ENCODE measurements at regions not wholly inside any gene's neighbourhood (a gene's known extent, or its start where the extent isn't known, plus 50 kb on each side); places are given as distances from the start of the nearest gene placed in this dataset.

DNA sequence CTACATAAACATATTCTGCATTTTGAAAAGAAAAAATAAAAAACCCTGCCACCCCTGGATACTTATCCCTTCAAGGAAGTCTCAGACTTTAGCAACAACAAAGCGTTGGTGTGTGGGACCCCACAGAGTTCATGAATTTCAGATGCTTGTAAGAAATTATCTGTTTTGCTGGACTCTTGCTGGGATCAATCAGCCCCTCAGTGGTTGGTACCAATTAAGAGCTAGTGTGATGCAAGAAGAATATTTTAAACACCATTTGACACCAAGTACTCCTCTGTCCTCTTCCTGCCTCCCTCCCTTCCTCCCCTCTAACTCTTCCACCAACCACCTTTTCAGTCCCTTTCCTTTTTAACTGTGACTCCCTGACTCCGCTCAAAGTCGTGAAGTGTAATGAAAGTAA lies 51.5 kb downstream of the SST start:
- intact Hi-C loops (cut with micrococcal nuclease), result no loop called here

DNA sequence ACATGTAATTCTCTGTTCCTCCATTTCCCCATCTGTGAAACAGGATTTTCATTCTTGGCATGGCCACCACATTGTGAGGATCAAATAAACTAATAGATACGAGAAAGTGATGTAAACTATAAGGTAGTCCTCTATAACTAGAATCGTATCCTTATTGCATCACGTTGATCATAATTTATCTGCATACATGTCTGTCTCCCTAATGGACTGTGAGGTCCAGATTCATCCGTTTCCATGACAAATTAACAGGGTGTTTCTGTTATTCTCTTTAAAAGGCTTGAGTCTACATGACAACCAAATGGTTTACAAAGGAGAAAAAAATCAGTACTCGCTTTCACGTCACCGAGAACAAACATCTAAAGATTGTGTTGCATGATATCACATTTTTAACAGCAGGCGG lies 53.0 kb downstream of the SST start:
- intact Hi-C loops (cut with micrococcal nuclease), result no loop called here

DNA sequence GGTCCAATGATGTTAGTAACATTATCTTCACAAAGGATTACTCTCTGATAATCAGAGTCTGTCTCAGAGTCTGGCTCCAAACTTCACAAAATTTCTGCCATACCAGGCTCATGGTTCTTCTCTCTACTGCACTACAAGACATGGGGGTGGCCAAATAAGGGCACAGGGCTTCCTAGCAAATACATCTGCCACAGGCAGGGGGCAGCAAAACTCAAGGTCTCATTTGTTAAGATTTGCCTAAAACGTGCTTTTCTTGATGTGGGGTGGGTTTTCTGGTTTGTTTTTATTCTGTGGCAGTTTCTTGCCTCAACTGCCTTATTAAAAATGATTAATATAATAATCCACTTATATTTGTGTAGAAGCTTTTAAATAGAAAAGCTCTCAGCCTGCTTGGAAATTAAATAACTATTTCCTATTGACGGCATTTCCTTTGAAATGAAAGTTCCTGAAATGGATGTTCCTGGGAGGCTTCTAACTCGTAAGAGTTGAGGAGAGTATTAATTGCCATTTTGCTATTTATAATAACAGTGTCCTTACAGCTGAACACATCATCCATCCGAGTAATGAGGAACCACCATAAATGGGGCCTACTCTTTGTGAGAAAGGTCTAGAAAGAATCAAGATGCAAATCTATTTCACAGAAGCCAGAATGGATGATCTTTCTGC lies 53.8 kb downstream of the SST start:
- intact Hi-C loops (cut with micrococcal nuclease), result loop anchor here (1.0 kb wide), 3 partner anchors 63 to 297 kb away; no protein-coding TSS in a partner anchor

DNA sequence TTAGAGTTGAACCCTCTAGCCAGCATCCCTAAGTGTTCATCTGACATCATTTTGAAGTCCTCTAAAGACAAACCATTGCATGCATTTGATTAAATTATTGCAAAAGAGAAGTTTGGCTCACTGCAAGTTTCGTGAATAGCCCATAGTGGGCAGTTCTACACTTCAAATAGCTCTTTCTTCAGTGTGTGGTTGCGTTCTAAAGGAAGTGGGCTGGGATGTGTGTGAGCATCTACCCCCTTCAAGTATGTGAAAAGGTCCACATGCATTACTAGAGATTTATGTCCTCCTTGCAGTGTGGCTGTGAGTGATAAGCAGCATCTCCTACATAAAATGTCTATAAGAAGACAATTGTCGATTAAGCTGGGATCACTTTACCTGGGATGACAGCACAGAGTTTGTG lies 54.6 kb downstream of the SST start:
- intact Hi-C loops (cut with micrococcal nuclease), result loop anchor here (1.0 kb wide), 3 partner anchors 64 to 296 kb away; no protein-coding TSS in a partner anchor

DNA sequence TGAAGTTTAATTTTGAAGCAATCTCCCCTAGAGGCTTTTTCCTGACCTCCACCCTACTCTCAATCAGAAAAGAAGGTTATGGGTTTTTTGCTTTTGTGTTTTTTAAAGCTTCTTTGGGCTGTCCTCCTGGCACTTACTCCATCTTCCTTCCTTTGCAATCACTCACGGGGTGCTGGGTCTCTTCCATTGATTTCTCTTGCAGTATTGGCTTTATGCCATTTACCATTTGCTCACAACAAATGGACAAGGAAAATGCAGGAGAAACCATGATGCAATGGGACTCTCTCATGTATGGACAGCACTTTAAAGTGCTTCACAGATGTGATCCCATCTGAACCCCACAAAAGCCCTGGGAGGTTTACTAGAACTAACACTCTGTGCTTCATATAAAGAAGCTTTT lies 57.5 kb downstream of the SST start:
- intact Hi-C loops (cut with micrococcal nuclease), result no loop called here

DNA sequence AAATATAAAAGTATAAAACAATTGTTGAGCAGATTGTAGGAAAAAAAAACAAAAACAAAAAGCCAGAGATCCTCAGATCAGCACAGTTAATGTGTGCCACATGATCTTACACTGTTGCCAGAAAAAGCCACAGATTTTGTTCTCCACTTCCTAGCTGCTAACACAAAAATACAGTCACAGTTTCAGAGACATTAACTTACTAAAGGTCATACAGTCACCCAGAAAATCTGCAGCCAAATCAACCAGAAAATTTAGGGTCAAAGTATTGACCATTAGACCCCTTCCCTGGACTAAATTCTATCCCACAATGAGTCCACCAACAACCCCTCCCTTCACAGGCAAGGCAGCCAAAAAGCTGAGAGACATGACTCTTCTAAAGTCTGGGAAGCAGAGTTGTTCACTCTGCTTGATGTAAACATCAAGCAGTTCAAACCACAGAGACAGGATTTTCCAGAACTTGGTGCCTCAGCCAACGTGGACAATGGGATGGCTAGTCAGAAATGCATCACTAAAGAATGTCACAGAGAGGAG lies 59.1 kb downstream of the SST start:
- intact Hi-C loops (cut with micrococcal nuclease), result no loop called here

DNA sequence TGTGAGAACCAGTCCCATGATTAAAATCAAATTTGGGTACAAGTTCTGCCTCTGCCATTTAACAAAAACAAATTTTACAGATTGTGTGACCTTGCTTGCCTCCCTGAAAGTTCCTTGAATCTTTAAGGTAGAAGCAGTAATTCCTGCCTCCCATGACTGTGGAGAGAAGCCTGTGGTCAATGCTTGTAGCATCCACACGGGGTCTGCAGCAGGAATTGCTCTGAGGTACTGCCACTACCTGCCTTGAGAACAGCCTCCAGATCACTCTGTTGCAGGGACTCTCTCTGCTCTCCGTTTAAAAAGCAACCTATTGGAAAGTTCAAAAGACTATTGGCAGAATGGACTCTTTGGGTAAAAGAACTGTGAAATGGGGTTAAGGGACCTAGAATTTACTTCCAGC lies 75.9 kb downstream of the SST start:
- intact Hi-C loops (cut with micrococcal nuclease), result no loop called here

DNA sequence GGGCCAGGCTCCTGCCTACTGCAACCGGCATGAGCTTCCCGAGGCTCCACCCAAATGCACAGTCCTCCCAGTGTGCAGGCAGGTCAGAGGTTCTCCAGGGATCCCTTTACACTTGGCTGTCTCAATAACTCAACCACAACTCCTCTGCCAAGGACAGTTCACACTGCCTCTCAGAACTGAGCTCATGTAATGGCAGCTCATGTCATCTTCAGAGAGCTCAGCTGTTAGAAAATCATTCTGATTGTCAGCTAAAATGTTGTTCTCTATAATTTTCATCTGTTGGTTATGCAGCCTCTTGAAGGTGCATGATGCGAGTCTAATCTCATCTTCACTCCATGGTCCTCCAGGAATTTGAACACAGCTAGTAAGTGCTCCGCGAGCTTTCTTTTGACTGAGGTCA lies 76.7 kb downstream of the SST start:
- intact Hi-C loops (cut with micrococcal nuclease), result no loop called here

DNA sequence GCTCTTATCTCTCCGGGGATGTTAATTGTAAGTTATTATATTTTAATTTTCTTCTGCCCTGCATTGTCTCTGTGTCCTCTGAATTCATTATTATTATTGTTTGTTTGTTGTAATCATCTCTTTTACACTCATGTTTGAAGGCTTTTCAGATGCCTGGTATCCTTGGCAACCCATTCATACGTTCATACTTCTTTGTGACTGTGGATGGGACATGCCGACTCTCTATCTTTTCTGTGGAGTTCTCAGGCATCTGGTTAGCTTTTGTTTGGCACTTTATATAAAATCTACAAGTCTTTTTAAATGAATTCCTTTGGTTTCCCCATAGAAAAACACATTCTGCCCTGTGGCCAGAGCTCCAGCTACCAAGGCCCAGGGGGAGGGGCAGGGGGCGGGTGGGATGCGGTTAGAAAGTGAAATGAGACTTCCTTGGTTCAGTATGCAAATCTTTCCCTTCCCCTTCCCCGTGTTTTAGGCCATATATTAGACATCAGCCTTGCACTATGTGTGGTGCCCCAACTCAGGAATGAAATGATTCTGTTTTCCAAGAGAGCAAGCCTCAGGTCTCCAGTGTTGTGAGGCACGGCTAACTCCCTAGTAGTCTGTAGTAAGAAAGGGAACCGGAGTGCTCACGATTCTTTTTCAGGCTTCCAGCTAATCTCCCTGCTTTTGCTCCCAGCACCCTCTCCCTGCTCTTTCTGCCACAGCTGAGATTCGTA lies 79.2 kb downstream of the SST start:
- intact Hi-C loops (cut with micrococcal nuclease), result no loop called here

DNA sequence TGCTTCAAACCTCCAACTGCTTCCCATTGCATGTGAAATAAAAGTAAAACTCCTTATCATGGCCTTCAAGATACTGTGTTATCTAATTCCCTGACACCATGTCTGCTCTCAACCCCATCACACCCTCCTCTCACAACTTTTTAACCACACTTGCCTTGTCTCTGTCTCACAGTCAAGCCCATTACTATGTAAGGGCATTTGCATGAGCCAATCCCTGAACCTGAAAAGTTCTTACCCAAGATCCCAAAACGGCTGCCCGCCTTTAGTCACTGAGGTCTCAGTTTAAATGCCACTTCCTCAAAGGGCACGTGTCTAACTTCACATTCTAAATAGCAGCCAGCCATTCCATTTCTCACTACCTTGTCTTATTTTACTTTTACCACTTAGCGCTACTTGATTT lies 83.1 kb downstream of the SST start:
- intact Hi-C loops (cut with micrococcal nuclease), result no loop called here

DNA sequence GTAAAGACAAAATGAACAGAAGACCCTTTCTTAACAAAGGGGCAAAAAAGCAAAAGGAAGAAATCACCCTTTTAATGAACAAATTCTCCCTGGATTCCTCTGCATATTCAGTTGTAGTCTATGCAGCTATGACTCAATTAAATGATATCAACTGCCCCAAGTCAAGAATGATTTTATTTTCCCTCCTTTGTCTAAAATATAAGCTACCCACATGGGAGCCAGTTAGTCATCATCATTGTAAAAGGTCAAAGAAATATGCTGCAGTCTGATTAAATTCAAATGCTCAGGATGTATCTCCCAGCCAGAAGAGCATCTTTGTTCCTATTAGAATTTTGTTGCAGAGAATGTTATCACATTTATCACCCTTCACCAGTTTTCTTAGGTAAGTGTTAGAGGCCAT lies 84.0 kb downstream of the SST start:
- intact Hi-C loops (cut with micrococcal nuclease), result no loop called here

DNA sequence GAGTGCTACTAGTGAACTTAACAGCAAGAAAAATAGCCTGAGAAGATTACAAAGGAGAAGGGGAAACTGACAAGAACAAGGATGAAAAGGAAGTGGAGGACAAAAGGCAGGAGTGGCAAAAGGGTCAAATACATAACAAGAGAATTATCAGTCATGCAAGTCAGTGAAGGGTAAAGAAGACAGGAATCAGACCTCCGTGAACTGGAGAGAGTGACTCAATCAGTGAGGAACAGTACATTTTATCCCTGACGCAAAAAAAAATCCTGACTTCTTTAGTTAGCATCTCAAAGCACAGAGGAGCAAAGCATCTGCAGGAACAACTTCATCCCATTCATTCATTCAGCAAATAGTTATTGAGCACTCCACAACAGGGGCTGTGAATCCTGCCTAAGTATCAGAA lies 97.8 kb downstream of the SST start:
- intact Hi-C loops (cut with micrococcal nuclease), result no loop called here

DNA sequence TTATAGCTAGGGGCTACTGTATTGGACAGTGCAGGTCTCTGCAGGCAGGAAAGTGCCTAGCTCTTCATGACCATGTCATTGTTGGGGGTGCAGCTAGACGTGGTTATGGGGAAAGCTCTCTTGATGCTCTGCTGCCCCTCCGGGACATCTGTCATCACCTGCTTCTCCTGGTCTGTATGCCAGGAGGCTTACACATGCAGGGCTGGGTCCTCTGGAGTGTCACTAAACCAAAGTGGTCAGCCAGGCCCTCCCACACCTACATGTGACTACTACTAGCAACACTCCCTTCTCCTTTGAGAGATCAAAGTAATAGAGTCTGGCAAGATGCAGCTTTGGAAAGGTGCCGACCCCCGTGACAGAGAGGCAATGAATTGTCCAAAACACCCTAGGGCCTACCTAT lies 98.5 kb downstream of the SST start:
- intact Hi-C loops (cut with micrococcal nuclease), result no loop called here

DNA sequence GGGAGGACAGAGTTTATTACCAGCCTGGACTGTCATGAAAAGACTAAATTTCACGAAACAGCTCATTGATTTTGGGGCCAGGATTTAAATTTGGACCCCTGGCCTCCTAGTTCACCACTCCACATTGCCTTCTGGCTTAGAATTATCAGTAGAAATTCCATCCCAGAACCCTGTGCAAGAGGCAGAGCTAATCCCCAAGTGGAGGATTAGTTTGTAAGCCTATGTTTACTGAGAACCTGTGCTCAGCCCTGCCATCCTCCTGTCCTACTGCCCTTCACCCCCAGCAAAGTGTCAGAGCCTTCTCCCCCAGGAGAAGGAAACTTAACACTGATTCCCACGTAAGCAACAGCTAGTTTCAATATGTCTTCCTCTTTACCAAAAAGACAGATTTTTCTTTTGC lies 99.4 kb downstream of the SST start:
- intact Hi-C loops (cut with micrococcal nuclease), result no loop called here

DNA sequence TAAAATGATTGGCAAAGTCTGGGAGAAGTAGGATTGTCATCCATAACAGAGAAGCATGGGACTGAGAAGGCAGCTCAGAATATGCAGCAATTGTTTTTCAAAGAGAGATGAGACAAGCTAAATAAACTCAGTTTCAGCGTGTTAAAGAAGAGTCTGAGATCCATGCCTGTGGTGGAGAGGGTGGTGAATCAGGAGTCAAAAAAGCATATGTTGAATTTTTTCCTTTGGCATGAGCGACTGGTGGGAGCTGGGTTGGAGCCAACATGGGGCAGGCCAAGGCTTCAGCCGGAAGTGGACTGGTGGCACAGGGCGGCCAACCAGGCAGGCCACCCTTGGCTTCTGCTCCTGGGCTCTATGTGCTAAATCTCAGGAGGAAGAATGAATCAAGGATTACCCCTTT lies 102.0 kb downstream of the SST start:
- intact Hi-C loops (cut with micrococcal nuclease), result no loop called here

DNA sequence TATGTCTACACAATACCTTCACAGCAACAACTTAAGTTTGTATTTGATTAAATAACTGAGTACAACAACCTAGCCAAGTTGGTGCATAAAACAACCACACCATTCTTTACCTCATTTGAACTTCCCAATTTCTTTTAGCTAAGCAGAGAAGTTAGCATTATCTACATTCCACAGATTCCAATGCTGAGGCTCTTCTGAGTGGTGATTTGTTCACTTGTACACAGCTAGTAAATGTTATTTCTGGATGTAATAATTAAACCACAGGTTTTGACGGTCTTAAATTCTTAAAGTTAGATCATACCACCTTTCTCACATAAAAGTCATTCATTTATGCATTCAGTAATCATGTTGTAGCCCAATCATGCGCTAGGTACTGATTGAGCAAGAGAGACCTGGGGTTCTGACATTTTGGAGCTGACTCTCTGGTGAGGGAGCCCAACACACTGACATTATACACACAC lies 102.5 kb downstream of the SST start:
- intact Hi-C loops (cut with micrococcal nuclease), result no loop called here

DNA sequence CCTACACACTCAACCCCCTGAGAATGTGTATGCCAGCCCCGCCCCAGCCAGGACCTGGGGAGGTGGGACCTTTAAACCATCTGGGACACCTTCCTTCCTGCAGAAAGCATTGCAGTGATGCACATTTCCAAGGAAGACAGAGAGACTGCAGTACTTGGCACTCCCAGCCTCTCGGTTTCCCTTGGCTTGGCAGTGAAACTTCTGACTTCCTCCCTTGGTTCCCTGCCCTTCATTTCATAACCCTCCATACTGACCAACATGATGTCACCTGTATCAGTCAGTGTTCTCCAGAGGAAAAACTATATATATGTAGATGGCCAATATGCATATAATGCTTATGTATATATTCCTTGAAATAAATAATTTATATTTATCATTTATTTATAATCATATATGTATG lies 103.2 kb downstream of the SST start:
- intact Hi-C loops (cut with micrococcal nuclease), result no loop called here

DNA sequence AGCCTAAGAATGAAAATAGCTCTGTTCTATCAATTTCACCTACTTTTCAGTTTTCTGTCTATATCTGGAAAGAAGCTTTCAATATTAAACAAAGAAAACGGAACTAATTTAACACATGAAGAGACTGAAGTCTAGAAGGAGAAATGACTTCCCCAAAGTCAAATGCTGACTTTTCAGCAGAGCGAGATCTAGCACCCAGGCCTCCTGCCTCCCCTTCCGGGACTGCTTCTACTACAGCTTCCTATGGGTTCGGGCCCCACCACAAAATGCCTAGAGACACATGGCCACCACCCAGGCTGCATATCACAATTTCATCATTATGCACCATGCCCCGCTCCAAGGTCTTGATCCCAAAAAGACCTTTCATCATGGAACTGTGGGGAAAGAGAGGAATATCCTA lies 104.5 kb downstream of the SST start:
- intact Hi-C loops (cut with micrococcal nuclease), result no loop called here

DNA sequence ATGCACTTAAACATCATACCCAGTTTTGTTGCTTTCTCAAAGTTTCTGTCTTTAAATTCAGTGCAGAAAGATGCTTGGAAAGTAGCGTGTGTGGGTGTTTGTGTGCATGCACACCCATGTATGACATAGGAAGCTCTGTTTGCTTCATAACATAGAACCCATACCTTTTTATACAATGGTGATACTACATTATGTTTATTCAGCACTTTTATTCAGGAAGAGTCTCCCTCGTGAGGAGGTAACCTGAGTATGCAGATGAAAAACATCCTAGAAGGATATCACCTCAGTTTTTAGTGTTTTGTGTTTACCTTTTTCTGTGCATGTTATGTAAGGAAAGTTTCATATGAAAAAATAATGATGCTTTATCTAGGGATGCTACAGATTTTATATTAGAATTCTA lies 111.2 kb downstream of the SST start:
- intact Hi-C loops (cut with micrococcal nuclease), result no loop called here

DNA sequence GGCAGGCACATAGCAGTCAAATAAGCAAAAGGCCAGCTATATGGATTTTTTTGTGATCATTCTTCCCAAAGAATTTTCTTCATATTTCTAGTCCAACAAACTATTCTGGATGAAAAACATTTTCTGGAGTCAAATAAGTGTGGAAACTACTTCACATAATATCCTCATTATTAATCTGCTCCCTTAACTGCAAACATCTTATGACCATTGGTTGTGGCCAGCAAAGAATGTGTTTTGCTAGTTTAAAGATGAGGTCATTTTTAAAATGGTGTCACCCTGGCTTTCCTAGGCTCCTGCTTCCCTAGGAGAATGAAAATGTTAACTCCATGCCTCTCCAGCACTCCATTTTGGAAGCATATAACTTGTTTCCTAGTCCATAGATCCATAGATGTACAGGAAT lies 118.8 kb downstream of the SST start:
- intact Hi-C loops (cut with micrococcal nuclease), result no loop called here

DNA sequence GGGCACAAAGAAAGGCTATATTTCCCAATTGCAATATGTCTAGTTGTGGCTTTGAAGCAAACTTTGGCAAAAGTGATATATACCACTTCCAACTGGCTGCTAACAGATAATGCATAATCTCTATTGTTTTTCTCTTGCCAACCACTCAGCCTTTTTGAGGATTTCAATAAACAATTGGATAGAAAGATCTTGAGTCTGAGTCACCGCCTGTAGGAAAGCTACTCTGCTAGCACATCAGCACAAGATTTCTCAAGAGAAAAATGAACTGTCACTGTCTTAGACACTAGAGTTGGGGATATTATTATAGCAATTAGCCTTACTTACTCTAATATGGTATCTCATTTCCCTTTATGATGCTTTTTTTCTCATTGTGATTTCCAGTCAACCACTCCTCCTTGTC lies 119.7 kb downstream of the SST start:
- intact Hi-C loops (cut with micrococcal nuclease), result no loop called here

DNA sequence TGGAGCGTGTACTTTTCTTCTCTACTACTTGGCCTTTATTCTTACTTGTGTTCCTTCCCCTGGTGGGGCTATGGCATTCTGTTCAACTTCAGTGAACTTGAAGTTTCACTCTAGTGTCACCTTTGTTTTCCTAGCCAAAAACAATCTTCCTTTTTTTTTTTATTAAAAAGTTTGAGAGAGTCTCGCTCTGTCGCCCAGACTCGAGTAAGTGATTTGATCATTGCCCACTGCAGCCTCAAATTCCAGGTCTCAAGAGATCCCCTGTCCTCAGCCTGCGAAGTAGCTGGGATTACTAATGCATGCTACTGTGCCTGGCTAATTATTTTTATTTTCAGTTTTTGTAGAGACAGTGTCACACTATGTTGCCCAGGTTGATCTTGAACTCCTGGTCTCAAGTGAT lies 124.8 kb downstream of the SST start:
- intact Hi-C loops (cut with micrococcal nuclease), result no loop called here

DNA sequence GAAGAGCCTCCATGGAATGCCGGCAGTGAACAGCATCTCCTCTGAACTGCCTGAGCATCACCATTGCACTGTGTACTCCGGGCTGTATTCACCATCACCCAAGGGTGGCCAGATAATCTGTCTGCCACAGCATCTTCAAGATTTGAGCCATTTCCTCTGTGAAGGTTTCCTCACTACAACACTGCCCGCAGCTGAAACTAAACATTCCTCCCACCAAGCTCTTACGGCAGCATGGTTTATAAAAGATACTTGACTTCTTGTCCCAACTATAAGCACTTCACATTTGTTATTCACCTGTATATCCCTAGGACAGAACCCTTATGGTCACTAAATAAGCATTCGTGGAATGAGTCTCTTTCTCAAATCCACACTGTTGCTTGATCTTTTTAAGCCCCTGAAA lies 125.9 kb downstream of the SST start:
- intact Hi-C loops (cut with micrococcal nuclease), result no loop called here

All from T-helper 2 cell treated with Interferon-gamma antibody and Interleukin-4, amounts not matched to agents 100 ng/mL and 5 ng/mL, for 36 hours (primary cell).